ENCODE measurements at regions not wholly inside any gene's neighbourhood (a gene's known extent, or its start where the extent isn't known, plus 50 kb on each side); places are given as distances from the start of the nearest gene placed in this dataset.

GRCh38 chr1:172966844-172967540 is 83.7 kb downstream of the TNFSF18 start:
- peak; percentile 17 for FAIRE-seq
- no peak for TF ChIP-seq POLR2AphosphoS5 (IDR thresholded peaks at IDR 0.05; ENCODE audit: low read depth, low read length)
- no peak for TF ChIP-seq TAF1 (IDR thresholded peaks at IDR 0.05; ENCODE audit: borderline replicate concordance, low read depth, low read length)
- no peak for TF ChIP-seq POLR2A (IDR thresholded peaks at IDR 0.05; ENCODE audit: low read depth, low read length)
- DNase-seq (ENCODE audit: insufficient read length): no peak

DNA sequence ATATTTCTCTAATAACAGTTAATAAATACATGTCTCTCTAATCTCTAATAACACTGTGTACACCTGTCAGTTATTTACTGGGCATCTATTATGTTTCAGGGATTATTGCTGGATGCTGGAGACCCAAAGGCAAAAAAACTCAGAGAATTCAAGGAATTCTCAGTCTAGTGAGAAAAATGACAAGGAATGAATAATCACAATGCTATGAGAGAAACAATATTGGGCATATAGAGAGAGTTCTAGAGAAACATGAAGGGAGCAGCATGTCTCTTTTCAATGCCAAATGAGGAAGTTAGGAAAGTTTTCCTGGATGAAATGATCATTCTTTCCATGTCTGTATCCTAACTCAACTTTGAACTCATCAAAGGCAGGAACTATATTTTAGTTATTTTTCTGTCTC is 82.8 kb downstream of the TNFSF18 start:
- FAIRE-seq (no peak), DNase-seq (ENCODE audit: insufficient read length) (no peak)
- TF ChIP-seq POLR2A (IDR thresholded peaks at IDR 0.05; ENCODE audit: low read depth, low read length): no peak
- no peak for TF ChIP-seq TAF1 (IDR thresholded peaks at IDR 0.05; ENCODE audit: borderline replicate concordance, low read depth, low read length)
- no peak for TF ChIP-seq POLR2AphosphoS5 (IDR thresholded peaks at IDR 0.05; ENCODE audit: low read depth, low read length)

- TF ChIP-seq POLR2A (IDR thresholded peaks at IDR 0.05; ENCODE audit: low read depth, low read length): no peak
- no peak for TF ChIP-seq POLR2AphosphoS5 (IDR thresholded peaks at IDR 0.05; ENCODE audit: low read depth, low read length)
- TF ChIP-seq TAF1 (IDR thresholded peaks at IDR 0.05; ENCODE audit: borderline replicate concordance, low read depth, low read length): no peak
- FAIRE-seq: no peak
These were observed 81.1 kb downstream of the TNFSF18 start for GRCh38 chr1:172969611-172970010.

GRCh38 chr1:172970186-172970585 is 80.6 kb downstream of the TNFSF18 start:
- no peak for DNase-seq (ENCODE audit: insufficient read length)
- no peak for FAIRE-seq
- no peak for TF ChIP-seq POLR2AphosphoS5 (IDR thresholded peaks at IDR 0.05; ENCODE audit: low read depth, low read length)
- no peak for TF ChIP-seq POLR2A (IDR thresholded peaks at IDR 0.05; ENCODE audit: low read depth, low read length)
- TF ChIP-seq TAF1 (IDR thresholded peaks at IDR 0.05; ENCODE audit: borderline replicate concordance, low read depth, low read length): no peak

More at GRCh38 chr1:172969611-172970010, 81.1 kb downstream of the TNFSF18 start:
- no peak for DNase-seq (ENCODE audit: insufficient read length)

DNA sequence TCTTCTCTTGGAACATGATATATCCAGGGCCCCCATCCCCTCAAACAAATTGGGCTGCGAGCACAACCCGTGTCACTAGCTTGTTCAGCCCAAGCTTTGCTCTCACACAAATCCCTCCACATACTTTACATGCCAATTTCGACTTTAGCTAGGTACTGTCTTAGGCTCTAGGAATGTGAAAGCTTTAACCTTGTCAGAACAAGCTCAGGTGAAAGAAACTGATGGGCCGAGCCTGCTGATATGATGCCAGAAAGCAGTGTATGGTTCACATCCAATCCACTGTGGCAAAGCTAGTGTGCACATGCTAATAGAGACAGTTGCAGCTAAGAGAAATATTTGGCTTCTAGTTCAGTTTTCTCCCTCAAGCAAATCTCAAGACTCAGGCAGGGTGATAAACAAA is 79.5 kb downstream of the TNFSF18 start:
- TF ChIP-seq POLR2A (IDR thresholded peaks at IDR 0.05; ENCODE audit: low read depth, low read length): no peak
- no peak for TF ChIP-seq POLR2AphosphoS5 (IDR thresholded peaks at IDR 0.05; ENCODE audit: low read depth, low read length)
- TF ChIP-seq TAF1 (IDR thresholded peaks at IDR 0.05; ENCODE audit: borderline replicate concordance, low read depth, low read length): no peak
- no peak for DNase-seq (ENCODE audit: insufficient read length)
- FAIRE-seq: no peak

DNA sequence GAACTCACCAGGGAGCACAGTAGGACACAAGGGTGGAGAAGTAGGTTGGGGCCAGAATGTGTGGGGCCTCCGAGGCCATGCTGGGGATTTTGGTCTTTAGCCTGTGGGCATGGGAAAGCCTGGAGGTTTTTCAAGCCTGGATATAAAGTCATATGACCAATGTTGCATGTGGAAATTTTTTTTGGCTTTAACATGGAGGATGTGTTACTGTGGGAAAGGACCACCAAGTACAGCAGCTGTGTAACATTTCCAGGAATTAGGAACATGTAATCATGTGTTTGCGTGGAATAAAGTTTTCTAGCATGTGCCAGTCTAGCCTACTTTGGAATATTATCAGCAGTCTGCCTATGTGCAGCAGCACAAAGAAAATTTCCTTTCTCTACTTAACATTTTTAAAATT is 78.5 kb downstream of the TNFSF18 start:
- no peak for TF ChIP-seq POLR2A (IDR thresholded peaks at IDR 0.05; ENCODE audit: low read depth, low read length)
- TF ChIP-seq POLR2AphosphoS5 (IDR thresholded peaks at IDR 0.05; ENCODE audit: low read depth, low read length): no peak
- TF ChIP-seq TAF1 (IDR thresholded peaks at IDR 0.05; ENCODE audit: borderline replicate concordance, low read depth, low read length): no peak
- DNase-seq (ENCODE audit: insufficient read length): no peak
- FAIRE-seq: no peak

- FAIRE-seq: no peak
- DNase-seq (ENCODE audit: insufficient read length): no peak
These were observed 77.3 kb downstream of the TNFSF18 start for GRCh38 chr1:172973424-172973823.

GRCh38 chr1:172976222-172977041 is 74.3 kb downstream of the TNFSF18 start:
- TF ChIP-seq TAF1 (IDR thresholded peaks at IDR 0.05; ENCODE audit: borderline replicate concordance, low read depth, low read length) (no peak), POLR2AphosphoS5 (IDR thresholded peaks at IDR 0.05; ENCODE audit: low read depth, low read length) (no peak), POLR2A (IDR thresholded peaks at IDR 0.05; ENCODE audit: low read depth, low read length) (no peak)
- no peak for FAIRE-seq
- no peak for DNase-seq (ENCODE audit: insufficient read length)

More at GRCh38 chr1:172973424-172973823, 77.3 kb downstream of the TNFSF18 start:
- no peak for TF ChIP-seq POLR2A (IDR thresholded peaks at IDR 0.05; ENCODE audit: low read depth, low read length)
- no peak for TF ChIP-seq POLR2AphosphoS5 (IDR thresholded peaks at IDR 0.05; ENCODE audit: low read depth, low read length)
- no peak for TF ChIP-seq TAF1 (IDR thresholded peaks at IDR 0.05; ENCODE audit: borderline replicate concordance, low read depth, low read length)

- FAIRE-seq (no peak), DNase-seq (ENCODE audit: insufficient read length) (no peak)
- TF ChIP-seq TAF1 (IDR thresholded peaks at IDR 0.05; ENCODE audit: borderline replicate concordance, low read depth, low read length) (no peak), POLR2A (IDR thresholded peaks at IDR 0.05; ENCODE audit: low read depth, low read length) (no peak)
These were observed 73.3 kb downstream of the TNFSF18 start for GRCh38 chr1:172977296-172978017.

DNA sequence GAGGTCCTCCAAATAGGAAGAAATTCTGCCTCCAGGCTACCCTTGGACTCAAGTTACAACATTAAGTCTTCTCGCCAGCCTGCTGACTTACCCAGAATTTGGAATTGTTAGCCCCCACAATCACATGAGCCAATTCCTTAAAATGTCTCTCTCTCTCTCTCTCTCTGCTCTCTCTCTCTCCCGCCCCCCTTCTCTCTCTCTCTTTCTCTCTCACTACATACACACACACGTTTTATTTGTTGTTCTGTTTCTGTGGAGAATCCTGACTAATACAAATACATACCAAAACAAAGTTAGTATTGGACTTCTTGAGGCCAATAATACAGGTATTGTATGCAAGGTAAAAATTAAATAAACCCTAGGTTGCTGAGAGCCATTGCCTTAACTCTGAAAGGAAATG is 72.1 kb downstream of the TNFSF18 start:
- TF ChIP-seq TAF1 (IDR thresholded peaks at IDR 0.05; ENCODE audit: borderline replicate concordance, low read depth, low read length) (no peak), POLR2AphosphoS5 (IDR thresholded peaks at IDR 0.05; ENCODE audit: low read depth, low read length) (no peak), POLR2A (IDR thresholded peaks at IDR 0.05; ENCODE audit: low read depth, low read length) (no peak)
- DNase-seq (ENCODE audit: insufficient read length): no peak
- FAIRE-seq: no peak

- FAIRE-seq: no peak
- TF ChIP-seq TAF1 (IDR thresholded peaks at IDR 0.05; ENCODE audit: borderline replicate concordance, low read depth, low read length) (no peak), POLR2A (IDR thresholded peaks at IDR 0.05; ENCODE audit: low read depth, low read length) (no peak), POLR2AphosphoS5 (IDR thresholded peaks at IDR 0.05; ENCODE audit: low read depth, low read length) (no peak)
- no peak for DNase-seq (ENCODE audit: insufficient read length)
These were observed 70.9 kb downstream of the TNFSF18 start for GRCh38 chr1:172979828-172980227.

Measured in GM12892 (cell line).